Limb (tissue), 2 donors: ENCODE measurements at regions not wholly inside any gene's neighbourhood (a gene's known extent, or its start where the extent isn't known, plus 50 kb on each side); places are given as distances from the start of the nearest gene placed in this dataset.

ENCODE experiments used
- DNase-seq, 2 donors: peaks; one replicate each; pipeline ENCODE4 v3.0.0-alpha.2; 2016; ENCODE audit errors: extremely low spot score in 2 of 2

- DNase-seq = no peak
Observed at GRCh38 chr2:48253301-48253700, 61.2 kb upstream of the FOXN2 start.

- DNase-seq = no peak
Observed at GRCh38 chr2:48254839-48255238, 59.6 kb upstream of the FOXN2 start.

- no peak for DNase-seq
Observed at GRCh38 chr2:48257456-48257855, 57.0 kb upstream of the FOXN2 start.

- DNase-seq = no peak
Observed at GRCh38 chr2:48258481-48259149, 55.9 kb upstream of the FOXN2 start.

- no peak for DNase-seq
Observed at GRCh38 chr2:48259811-48260210, 54.7 kb upstream of the FOXN2 start.

GRCh38 chr2:48264627-48265026, 49.9 kb upstream of the FOXN2 start:
- no peak for DNase-seq
